ENCODE measurements at regions not wholly inside any gene's neighbourhood (a gene's known extent, or its start where the extent isn't known, plus 50 kb on each side); places are given as distances from the start of the nearest gene placed in this dataset.
A peak's percentile ranks its signal among the peaks of the same experiment; 100 is the strongest.

GRCh38 chr10:128680116-128680515, 553.9 kb upstream of the MKI67 start:
- Histone ChIP-seq H3K27ac (ENCODE audit: extremely low read depth, low read depth, low read length) (no peak overlapping the region), H3K4me1 (replicated peaks in 1 of 2; ENCODE audit: control insufficient read depth in 2 of 2, insufficient read depth in 2 of 2, low read length in 2 of 2) (no peaks in the 10 kb centered on the region; a peak in 1 of 5 replicates), H3K9me3 (replicated peaks; ENCODE audit: control insufficient read depth, insufficient read depth, low read depth, low read length) (no peaks in the 10 kb centered on the region), H3K4me2 (ENCODE audit: insufficient read depth, low read length) (no peak overlapping the region), H3K9ac (ENCODE audit: insufficient read depth in 1 of 2, low read depth in 2 of 2, low read length in 2 of 2) (no peak overlapping the region; a peak in 1 of 4 replicates), H4K20me1 (replicated peaks; ENCODE audit: control insufficient read depth, insufficient read depth, low read length) (no peaks in the 10 kb centered on the region), H3K27me3 (ENCODE audit: control insufficient read depth in 2 of 2, insufficient read depth in 2 of 2, low read length in 2 of 2) (peaks cover 7 to 19% of the 10 kb centered on the region in 2 experiments; a peak in 2 of 5 replicates), H3K4me3 (no peak overlapping the region), H3K9me1 (ENCODE audit: control insufficient read depth, insufficient read depth, low read length) (no peaks in the 10 kb centered on the region), H3K36me3 (ENCODE audit: control insufficient read depth, insufficient read depth, low read length) (no peaks in the 10 kb centered on the region), H2AFZ (ENCODE audit: low read depth, low read length) (no peak overlapping the region), H3K79me2 (ENCODE audit: control insufficient read depth, insufficient read depth, low read length) (no peaks in the 10 kb centered on the region)
- ChIA-PET CTCF (ENCODE audit: low intra/inter-chr PET ratio) (no interaction called here), POLR2A (interaction anchor here (0.6 kb wide), 1 partner anchor 15 kb away, joined by 3 read pairs; no protein-coding TSS in a partner anchor)
- no peak for FAIRE-seq
- TF ChIP-seq SMARCA5 (IDR thresholded peaks at IDR 0.05) (no peak), ZNF217 (CRISPR knock-in tag; IDR thresholded peaks at IDR 0.05) (no peak), CTCFL (IDR thresholded peaks at IDR 0.05; ENCODE audit: borderline replicate concordance, insufficient read depth, low read depth, low read length, poor library complexity, severe bottlenecking) (no peak)
- DNase-seq (ENCODE audit: extremely low read depth in 1 of 4, low spot score in 3 of 4), result peak in 1 of 4 experiments; percentile 12
- ATAC-seq, result peak; percentile 58; the same call in 2 of the 3 replicates
- 2% methylated on average over 7 of the region's 8 CpGs for WGBS (ENCODE audit: insufficient coverage, low coverage, missing lambda C conversion rate)
- intact Hi-C loops (cut with micrococcal nuclease) (no loop called here), in situ Hi-C loops (cut with MboI) (no loop called here)
- no TSS peak for BruUV-seq (replicated peaks)

GRCh38 chr10:128684215-128684614, 558.0 kb upstream of the MKI67 start:
- no peaks in the 10 kb centered on the region for H3K9me3 ChIP-seq (replicated peaks; ENCODE audit: control insufficient read depth, insufficient read depth, low read depth, low read length)
- no peak for TF ChIP-seq CTCFL (IDR thresholded peaks at IDR 0.05; ENCODE audit: borderline replicate concordance, insufficient read depth, low read depth, low read length, poor library complexity, severe bottlenecking)
- TF ChIP-seq SMAD3 (CRISPR knock-in tag; conservative IDR thresholded peaks at IDR 0.05), result no peak
- no peak for TF ChIP-seq KAT7 (CRISPR knock-in tag; IDR thresholded peaks at IDR 0.05; ENCODE audit: borderline replicate concordance)
- H2AFZ ChIP-seq (ENCODE audit: low read depth, low read length), result no peak overlapping the region
- ChIA-PET POLR2A (no interaction called here), CTCF (ENCODE audit: low intra/inter-chr PET ratio) (no interaction called here)
- DNase-seq (ENCODE audit: extremely low read depth in 1 of 4, low spot score in 3 of 4) (no peak), FAIRE-seq (no peak), ATAC-seq (no peak)
- no peak overlapping the region for H3K4me2 ChIP-seq (ENCODE audit: insufficient read depth, low read length)
- in situ Hi-C loops (cut with MboI) (no loop called here), intact Hi-C loops (cut with micrococcal nuclease) (no loop called here)
- H3K9ac ChIP-seq (ENCODE audit: insufficient read depth in 1 of 2, low read depth in 2 of 2, low read length in 2 of 2), result no peak overlapping the region
- peaks cover 7 to 19% of the 10 kb centered on the region in 2 experiments; a peak in 2 of 5 replicates for H3K27me3 ChIP-seq (ENCODE audit: control insufficient read depth in 2 of 2, insufficient read depth in 2 of 2, low read length in 2 of 2)
- H3K36me3 ChIP-seq (ENCODE audit: control insufficient read depth, insufficient read depth, low read length), result no peaks in the 10 kb centered on the region
- H3K4me1 ChIP-seq (replicated peaks in 1 of 2; ENCODE audit: control insufficient read depth in 2 of 2, insufficient read depth in 2 of 2, low read length in 2 of 2), result no peaks in the 10 kb centered on the region; a peak in 1 of 5 replicates
- no peak overlapping the region for H3K4me3 ChIP-seq
- H3K9me1 ChIP-seq (ENCODE audit: control insufficient read depth, insufficient read depth, low read length), result no peaks in the 10 kb centered on the region
- 9% methylated on average over 5 of the region's 5 CpGs for WGBS (ENCODE audit: insufficient coverage, low coverage, missing lambda C conversion rate)
- no TSS peak for BruUV-seq (replicated peaks)
- no peaks in the 10 kb centered on the region for H4K20me1 ChIP-seq (replicated peaks; ENCODE audit: control insufficient read depth, insufficient read depth, low read length)
- H3K79me2 ChIP-seq (ENCODE audit: control insufficient read depth, insufficient read depth, low read length), result no peaks in the 10 kb centered on the region
- H3K27ac ChIP-seq (ENCODE audit: extremely low read depth, low read depth, low read length), result no peak overlapping the region

Data from K562 (cell line).